Endothelial cell of umbilical vein (primary cell): ENCODE measurements at regions not wholly inside any gene's neighbourhood (a gene's known extent, or its start where the extent isn't known, plus 50 kb on each side); places are given as distances from the start of the nearest gene placed in this dataset.

ENCODE experiments used
- BruUV-seq: library from RNA; stranded (reverse); fragments of 400-500 nt; replicated peaks from 2 replicates; lab custom pipeline; 2021; lab: Mats Ljungman, UMichigan
- CTCF ChIA-PET: fragments of 300-600, 350-600 bp; sonication (Branson Sonifier 250); formaldehyde crosslinking; loops from one replicate; lab custom pipeline; 2021; ENCODE audit warnings: antibody characterized with exemption, inconsistent platforms; lab: Charles Lee
- POLR2A ChIA-PET: fragments of 300-600, 350-600 bp; sonication (Branson Sonifier 250); formaldehyde crosslinking; loops from one replicate; lab custom pipeline; 2021; ENCODE audit warnings: antibody characterized with exemption, inconsistent platforms; lab: Charles Lee
- DNase-seq: peaks from one replicate; pipeline ENCODE4 v3.0.0-alpha.2; 2011; ENCODE audit warnings: low read depth, low spot score
- FAIRE-seq: peaks from 2 replicates; lab custom pipeline; 2011; peaks lifted over from hg19 to GRCh38; lab: Jason Lieb, UNC
- H2AFZ ChIP-seq: 2 replicates; pipeline ENCODE4 v1.6.0; 2012; ENCODE audit warnings: low read depth, low read length, control low read depth, inconsistent platforms
- H3K27ac ChIP-seq: 2 replicates; pipeline ENCODE4 v1.5.1; 2011; ENCODE audit warnings: low read depth, mild to moderate bottlenecking, control low read depth, low read length, moderate library complexity; ENCODE audit not compliant: insufficient read depth
- H3K27me3 ChIP-seq, 2 experiments: 2 replicates each; pipeline versions ENCODE4 v1.6.0 to v1.6.1; 2011; ENCODE audit warnings: low read length in 2 of 2, mixed read lengths in 1 of 2; ENCODE audit not compliant: control insufficient read depth in 2 of 2, insufficient read depth in 2 of 2
- H3K36me3 ChIP-seq, 2 experiments: 2 replicates in 1 of 2; 3 replicates in 1 of 2; pipeline ENCODE4 v1.5.1; 2011; ENCODE audit warnings: low read length in 2 of 2, mild to moderate bottlenecking in 1 of 2, moderate library complexity in 1 of 2; ENCODE audit not compliant: control insufficient read depth in 2 of 2, insufficient read depth in 2 of 2; ENCODE audit errors: extremely low read depth in 1 of 2
- H3K4me1 ChIP-seq: 3 replicates; pipeline ENCODE4 v1.5.1; 2011; ENCODE audit warnings: mild to moderate bottlenecking, low read length; ENCODE audit not compliant: control insufficient read depth, insufficient read depth; ENCODE audit errors: extremely low read depth
- H3K4me2 ChIP-seq: 2 replicates; pipeline ENCODE4 v1.6.1; 2011; ENCODE audit warnings: low read length, control low read depth, mixed read lengths; ENCODE audit not compliant: insufficient read depth
- H3K4me3 ChIP-seq, 3 experiments: fragments of 200-600 bp in 1 of 3; sonication (generic), shearing (Covaris generic) in 1 of 3; replicated peaks in 1 of 3; 2 replicates each; pipeline ENCODE4 v1.5.1; 2011 to 2016; ENCODE audit warnings: control low read depth in 3 of 3, low read length in 3 of 3, mild to moderate bottlenecking in 2 of 3, inconsistent platforms in 1 of 3, low read depth in 1 of 3, moderate library complexity in 1 of 3; ENCODE audit not compliant: insufficient read depth in 1 of 3
- H3K79me2 ChIP-seq: 2 replicates; pipeline ENCODE4 v1.6.0; 2012; ENCODE audit warnings: low read length, inconsistent platforms; ENCODE audit not compliant: control insufficient read depth, insufficient read depth
- H3K9ac ChIP-seq: replicated peaks from 2 replicates; pipeline ENCODE3; 2011; ENCODE audit warnings: low read length, control low read depth; ENCODE audit not compliant: insufficient read depth; ENCODE audit errors: extremely low read depth
- H3K9me1 ChIP-seq: replicated peaks from 3 replicates; pipeline ENCODE4 v1.6.0; 2011; ENCODE audit warnings: mild to moderate bottlenecking, low read length; ENCODE audit not compliant: control insufficient read depth, insufficient read depth; ENCODE audit errors: extremely low read depth
- H3K9me3 ChIP-seq: replicated peaks from 2 replicates; pipeline ENCODE4 v1.5.1; 2012; ENCODE audit warnings: low read length, inconsistent platforms; ENCODE audit not compliant: control insufficient read depth, insufficient read depth
- H4K20me1 ChIP-seq: replicated peaks from 2 replicates; pipeline ENCODE3; 2011; ENCODE audit warnings: mild to moderate bottlenecking, low read length; ENCODE audit not compliant: control insufficient read depth, insufficient read depth; ENCODE audit errors: extremely low read depth
- EZH2 ChIP-seq: IDR thresholded peaks from 2 replicates; pipeline ENCODE4 v1.6.1; 2012; ENCODE audit warnings: borderline replicate concordance, low read depth, mild to moderate bottlenecking, moderate library complexity, low read length, inconsistent platforms; ENCODE audit not compliant: severe bottlenecking
- FOS ChIP-seq: IDR thresholded peaks from 2 replicates; pipeline ENCODE4 v1.6.1; 2011; ENCODE audit warnings: mild to moderate bottlenecking, low read length, moderate library complexity, borderline replicate concordance; ENCODE audit not compliant: insufficient read depth
- GATA2 ChIP-seq: IDR thresholded peaks from 2 replicates; pipeline ENCODE4 v1.7.0; 2011; ENCODE audit warnings: low read depth, mild to moderate bottlenecking, moderate library complexity, mixed read lengths, low read length; ENCODE audit not compliant: insufficient read length, insufficient read depth
- JUN ChIP-seq: IDR thresholded peaks from 2 replicates; pipeline ENCODE4 v1.6.1; 2011; ENCODE audit warnings: borderline replicate concordance, low read depth; ENCODE audit not compliant: insufficient read length, insufficient read depth
- MYC ChIP-seq: IDR thresholded peaks from one replicate; pipeline ENCODE4 v1.6.1; 2011; ENCODE audit warnings: mild to moderate bottlenecking, low read depth, low read length
- POLR2A ChIP-seq: IDR thresholded peaks from 2 replicates; pipeline ENCODE4 v1.6.1; 2012; ENCODE audit warnings: low read depth, mild to moderate bottlenecking, control low read depth, low read length
- POLR2AphosphoS5 ChIP-seq: IDR thresholded peaks from 2 replicates; pipeline ENCODE4 v1.6.1; 2012; ENCODE audit warnings: low read depth, mild to moderate bottlenecking, control low read depth, low read length, moderate library complexity; ENCODE audit not compliant: insufficient read depth
- dilution Hi-C: fragments of 300-500 bp; cut with MboI; formaldehyde crosslinking; loops from one replicate; pipeline ENCODE4 v1.15.0; 2019; ENCODE audit warnings: low sequenced_read_pairs; ENCODE audit not compliant: extremely low pct_ligation_motif_present
- intact Hi-C: fragments of 100-400 bp; cut with micrococcal nuclease; formaldehyde crosslinking; loops from one replicate; pipeline ENCODE4 v1.10.0; 2022
- TF ChIP-seq, protein P1 (sequence below): IDR thresholded peaks from 2 replicates; pipeline ENCODE4 v1.6.1; 2011; ENCODE audit not compliant: insufficient read depth, insufficient read length
- TF ChIP-seq, protein P2 (sequence below), 2 donors: IDR thresholded peaks; 1 replicate in 1 of 2; 2 replicates in 1 of 2; pipeline ENCODE4 v1.5.1; 2011; ENCODE audit warnings: low read length in 2 of 2, mild to moderate bottlenecking in 2 of 2, moderate library complexity in 2 of 2, control low read depth in 1 of 2, inconsistent platforms in 1 of 2, low read depth in 1 of 2; ENCODE audit not compliant: insufficient read depth in 1 of 2; ENCODE audit errors: extremely low read depth in 1 of 2

DNA sequence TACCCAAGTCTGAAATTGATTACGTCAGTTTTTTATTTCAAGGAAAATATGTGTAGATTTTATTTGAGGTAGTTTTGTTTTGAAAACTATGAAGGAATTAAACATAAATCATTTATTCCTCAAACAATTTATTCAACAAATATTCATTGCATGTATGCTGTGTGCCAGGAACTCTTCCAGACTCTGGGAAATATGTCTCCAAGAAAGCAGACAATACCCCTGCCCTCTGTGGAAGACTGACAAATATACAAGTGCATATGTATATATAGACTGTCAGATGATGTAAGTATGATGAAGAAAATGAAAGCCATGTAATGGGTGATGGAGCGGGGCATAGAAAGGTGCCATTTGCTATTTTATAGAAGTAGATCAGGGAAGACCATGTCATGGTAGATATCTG is 889.5 kb downstream of the USP25 start:
- Histone ChIP-seq H3K9me3 (no peaks in the 10 kb centered on the region), H3K36me3 (peaks cover 0 to 5% of the 10 kb centered on the region in 2 experiments), H3K4me3 (no peak overlapping the region), H4K20me1 (no peaks in the 10 kb centered on the region), H2AFZ (no peak overlapping the region), H3K79me2 (no peaks in the 10 kb centered on the region), H3K9me1 (no peaks in the 10 kb centered on the region), H3K4me2 (no peak overlapping the region), H3K9ac (no peak overlapping the region), H3K27ac (no peak overlapping the region), H3K4me1 (no peaks in the 10 kb centered on the region), H3K27me3 (no peaks in the 10 kb centered on the region)
- dilution Hi-C loops (no loop called here), intact Hi-C loops (no loop called here)
- TF ChIP-seq POLR2AphosphoS5 (no peak), EZH2 (no peak), FOS (no peak), POLR2A (no peak), JUN (no peak), MYC (no peak), GATA2 (no peak)
- TF ChIP-seq, protein P1, sequence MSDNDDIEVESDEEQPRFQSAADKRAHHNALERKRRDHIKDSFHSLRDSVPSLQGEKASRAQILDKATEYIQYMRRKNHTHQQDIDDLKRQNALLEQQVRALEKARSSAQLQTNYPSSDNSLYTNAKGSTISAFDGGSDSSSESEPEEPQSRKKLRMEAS: no peak
- TF ChIP-seq, protein P2, sequence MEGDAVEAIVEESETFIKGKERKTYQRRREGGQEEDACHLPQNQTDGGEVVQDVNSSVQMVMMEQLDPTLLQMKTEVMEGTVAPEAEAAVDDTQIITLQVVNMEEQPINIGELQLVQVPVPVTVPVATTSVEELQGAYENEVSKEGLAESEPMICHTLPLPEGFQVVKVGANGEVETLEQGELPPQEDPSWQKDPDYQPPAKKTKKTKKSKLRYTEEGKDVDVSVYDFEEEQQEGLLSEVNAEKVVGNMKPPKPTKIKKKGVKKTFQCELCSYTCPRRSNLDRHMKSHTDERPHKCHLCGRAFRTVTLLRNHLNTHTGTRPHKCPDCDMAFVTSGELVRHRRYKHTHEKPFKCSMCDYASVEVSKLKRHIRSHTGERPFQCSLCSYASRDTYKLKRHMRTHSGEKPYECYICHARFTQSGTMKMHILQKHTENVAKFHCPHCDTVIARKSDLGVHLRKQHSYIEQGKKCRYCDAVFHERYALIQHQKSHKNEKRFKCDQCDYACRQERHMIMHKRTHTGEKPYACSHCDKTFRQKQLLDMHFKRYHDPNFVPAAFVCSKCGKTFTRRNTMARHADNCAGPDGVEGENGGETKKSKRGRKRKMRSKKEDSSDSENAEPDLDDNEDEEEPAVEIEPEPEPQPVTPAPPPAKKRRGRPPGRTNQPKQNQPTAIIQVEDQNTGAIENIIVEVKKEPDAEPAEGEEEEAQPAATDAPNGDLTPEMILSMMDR (IDR thresholded peaks at IDR 0.05; ENCODE audit: extremely low read depth in 1 of 2, insufficient read depth in 1 of 2, low read depth in 1 of 2, low read length in 2 of 2): no peak
- BruUV-seq: no TSS peak
- FAIRE-seq: no peak
- ChIA-PET POLR2A (interaction anchor here (0.7 kb wide), 1 partner anchor 32 kb away, joined by 3 read pairs; no protein-coding TSS in a partner anchor), CTCF (no interaction called here)
- DNase-seq: no peak
